GM12865 (cell line): ENCODE measurements at regions not wholly inside any gene's neighbourhood (a gene's known extent, or its start where the extent isn't known, plus 50 kb on each side); places are given as distances from the start of the nearest gene placed in this dataset.
"Not testable (repeated sequence)": the region's sequence is repeated elsewhere in the genome, so short reads cannot be mapped to it uniquely, and the experiment has no call there.

Source experiments
- DNase-seq: peaks from one replicate; pipeline ENCODE4 v3.0.0; 2010; ENCODE audit warnings: low read depth
- H3K4me3 ChIP-seq: 2 replicates; pipeline ENCODE4 v1.5.1; 2011; ENCODE audit warnings: mild to moderate bottlenecking, low read depth, low read length, control low read depth
- TF ChIP-seq, protein P1 (sequence below): IDR thresholded peaks from 2 replicates; pipeline ENCODE4 v1.5.1; 2011; ENCODE audit warnings: low read length, control low read depth, low read depth, inconsistent platforms; ENCODE audit not compliant: insufficient read depth; ENCODE audit errors: missing control alignments

DNA sequence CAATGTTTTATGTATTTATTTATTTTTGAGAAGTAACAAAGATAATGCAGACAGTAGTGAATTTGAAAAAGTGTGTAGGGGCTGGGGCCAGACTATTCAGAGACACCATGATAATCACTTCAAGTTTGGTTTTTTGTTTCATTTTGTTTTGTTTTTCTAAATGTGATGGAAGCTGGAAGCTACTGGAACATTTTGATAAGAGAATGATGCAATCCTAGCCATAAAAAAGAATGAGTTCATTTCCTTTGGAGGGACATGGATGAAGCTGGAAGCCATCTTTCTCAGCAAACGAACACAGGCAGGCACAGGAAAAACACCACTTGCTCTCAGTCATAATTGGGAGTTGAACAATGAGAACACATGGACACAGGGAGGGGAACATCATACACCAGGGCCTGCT, 706.6 kb upstream of the EPHA5 start:
- DNase-seq: no peak
- H3K4me3 ChIP-seq: no peak overlapping the region
- TF ChIP-seq, protein P1, sequence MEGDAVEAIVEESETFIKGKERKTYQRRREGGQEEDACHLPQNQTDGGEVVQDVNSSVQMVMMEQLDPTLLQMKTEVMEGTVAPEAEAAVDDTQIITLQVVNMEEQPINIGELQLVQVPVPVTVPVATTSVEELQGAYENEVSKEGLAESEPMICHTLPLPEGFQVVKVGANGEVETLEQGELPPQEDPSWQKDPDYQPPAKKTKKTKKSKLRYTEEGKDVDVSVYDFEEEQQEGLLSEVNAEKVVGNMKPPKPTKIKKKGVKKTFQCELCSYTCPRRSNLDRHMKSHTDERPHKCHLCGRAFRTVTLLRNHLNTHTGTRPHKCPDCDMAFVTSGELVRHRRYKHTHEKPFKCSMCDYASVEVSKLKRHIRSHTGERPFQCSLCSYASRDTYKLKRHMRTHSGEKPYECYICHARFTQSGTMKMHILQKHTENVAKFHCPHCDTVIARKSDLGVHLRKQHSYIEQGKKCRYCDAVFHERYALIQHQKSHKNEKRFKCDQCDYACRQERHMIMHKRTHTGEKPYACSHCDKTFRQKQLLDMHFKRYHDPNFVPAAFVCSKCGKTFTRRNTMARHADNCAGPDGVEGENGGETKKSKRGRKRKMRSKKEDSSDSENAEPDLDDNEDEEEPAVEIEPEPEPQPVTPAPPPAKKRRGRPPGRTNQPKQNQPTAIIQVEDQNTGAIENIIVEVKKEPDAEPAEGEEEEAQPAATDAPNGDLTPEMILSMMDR: no peak

DNA sequence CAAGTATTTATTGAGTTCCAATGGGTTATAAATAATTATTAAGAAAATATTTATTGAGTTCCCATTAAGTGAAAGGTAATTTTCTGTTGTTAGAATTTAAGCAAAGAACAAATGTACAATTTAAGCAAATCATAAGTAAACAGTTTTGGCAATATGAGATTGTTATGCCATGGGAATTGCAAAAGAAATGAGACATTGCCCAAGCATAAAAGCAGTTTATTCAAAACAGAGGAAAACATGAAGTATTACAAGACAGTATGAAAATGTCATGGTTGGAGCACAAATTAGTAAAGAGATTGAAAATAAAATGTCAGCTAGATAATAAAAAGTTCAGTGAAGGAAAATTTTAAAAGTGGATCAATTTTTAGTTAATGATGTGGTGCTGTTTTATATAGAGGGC, 706.1 kb upstream of the EPHA5 start:
- H3K4me3 ChIP-seq: no peak overlapping the region
- DNase-seq: no peak
- TF ChIP-seq, protein P1: no peak

DNA sequence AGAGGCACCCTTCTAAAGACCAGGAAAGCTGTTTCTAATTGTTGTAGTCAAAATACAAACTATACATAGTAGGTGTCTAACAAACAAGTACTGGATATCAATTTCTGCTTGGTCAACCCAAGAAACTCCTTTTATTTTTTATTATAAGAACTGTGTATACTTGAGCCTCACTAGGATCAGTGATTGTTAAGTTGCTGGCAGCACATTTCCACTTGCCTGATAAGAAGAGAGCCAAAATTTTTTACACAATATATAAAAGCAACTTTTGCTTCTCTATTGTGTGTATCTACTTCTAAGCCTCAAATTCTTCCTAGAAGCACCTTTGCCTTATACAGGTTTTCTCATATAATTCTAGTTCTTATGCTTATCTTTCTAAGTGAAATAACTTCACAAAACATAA, 703.0 kb upstream of the EPHA5 start:
- H3K4me3 ChIP-seq: no peak overlapping the region
- TF ChIP-seq, protein P1: no peak
- DNase-seq: no peak

DNA sequence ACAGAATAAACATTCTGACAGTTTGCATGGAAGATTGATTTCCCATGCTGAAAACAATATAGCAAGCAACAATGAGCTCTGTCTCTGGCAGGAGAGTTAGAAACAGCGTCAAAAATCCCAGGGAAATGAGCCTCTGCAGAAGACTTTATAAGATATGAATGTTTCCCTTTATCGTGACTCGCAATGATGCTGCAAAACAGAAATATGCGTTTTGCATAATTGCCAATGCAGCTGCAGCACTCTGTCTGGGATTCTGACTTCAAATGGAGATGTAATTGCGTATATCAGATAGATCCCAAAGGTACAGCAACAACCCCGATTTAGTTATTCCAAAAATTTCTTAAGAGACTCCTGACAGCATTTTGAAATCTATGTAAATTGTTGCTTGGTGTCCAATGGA, 702.4 kb upstream of the EPHA5 start:
- H3K4me3 ChIP-seq: no peak overlapping the region
- TF ChIP-seq, protein P1: no peak
- no peak for DNase-seq

DNA sequence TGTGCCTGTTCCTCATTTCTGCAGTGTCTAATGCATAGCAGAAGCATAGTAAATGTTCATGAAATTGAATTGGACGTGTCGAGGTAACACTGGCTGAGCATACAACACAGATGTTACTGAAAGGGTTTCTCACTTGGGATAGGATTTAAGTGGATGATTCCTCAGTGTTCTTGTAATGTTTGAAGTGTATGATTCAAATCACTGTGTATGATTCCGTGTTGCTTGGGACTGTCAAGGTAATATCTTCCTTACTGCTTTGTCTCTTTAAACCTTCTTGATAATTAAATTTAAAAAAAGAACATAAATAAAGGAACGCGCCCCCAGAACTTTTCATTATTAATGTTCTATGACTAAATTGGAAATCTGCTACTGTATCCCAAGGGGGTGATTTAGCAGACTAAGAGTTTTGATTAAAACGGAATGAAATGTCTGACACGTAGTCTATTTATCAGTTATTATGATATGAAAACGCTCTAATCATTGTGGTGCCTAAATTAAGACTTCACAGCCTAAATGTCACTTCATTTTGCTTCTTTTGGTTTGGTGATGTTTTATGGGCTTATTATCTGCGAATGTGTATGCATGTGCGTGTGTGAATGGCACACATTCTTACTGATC, 696.9 kb upstream of the EPHA5 start:
- H3K4me3 ChIP-seq: no peak overlapping the region
- TF ChIP-seq, protein P1: no peak
- DNase-seq: no peak

DNA sequence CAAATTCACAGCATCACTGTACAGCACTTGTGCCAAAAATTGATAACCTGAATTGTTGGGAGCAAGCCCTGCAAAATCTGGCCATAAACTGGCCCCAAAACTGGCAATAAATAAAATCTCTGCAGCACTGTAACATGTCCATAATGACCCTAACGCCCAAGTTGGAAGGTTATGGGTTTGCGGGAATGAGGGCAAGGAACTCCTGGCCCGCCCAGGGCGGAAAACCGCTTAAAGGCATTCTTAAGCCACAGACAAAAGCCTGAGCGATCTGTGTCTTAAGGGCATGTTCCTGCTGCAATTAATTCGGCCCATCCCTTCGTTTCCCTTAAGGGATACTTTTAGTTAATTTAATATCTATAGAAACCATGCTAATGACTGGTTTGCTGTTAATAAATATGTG, 690.1 kb upstream of the EPHA5 start:
- not testable (repeated sequence) for DNase-seq, H3K4me3 ChIP-seq

DNA sequence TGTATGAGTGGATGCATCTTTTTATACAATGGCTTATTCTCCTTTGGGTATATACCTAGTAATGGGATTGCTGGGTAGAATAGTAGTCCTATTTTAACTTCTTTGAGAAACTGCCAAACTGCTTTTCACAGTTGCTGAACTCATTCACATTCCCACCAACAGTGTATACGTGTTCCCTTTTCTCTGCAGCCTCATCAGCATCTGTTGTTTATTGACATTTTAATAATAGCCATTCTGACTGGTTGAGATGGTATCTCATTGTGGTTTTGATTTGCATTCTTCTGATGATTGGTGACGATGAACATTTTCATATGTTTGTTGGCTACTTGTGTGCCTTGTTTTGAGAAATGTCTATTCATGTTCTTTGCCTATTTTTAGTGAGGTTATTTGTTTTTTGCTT, 687.0 kb upstream of the EPHA5 start:
- DNase-seq: no peak
- no peak overlapping the region for H3K4me3 ChIP-seq
- TF ChIP-seq, protein P1: no peak

DNA sequence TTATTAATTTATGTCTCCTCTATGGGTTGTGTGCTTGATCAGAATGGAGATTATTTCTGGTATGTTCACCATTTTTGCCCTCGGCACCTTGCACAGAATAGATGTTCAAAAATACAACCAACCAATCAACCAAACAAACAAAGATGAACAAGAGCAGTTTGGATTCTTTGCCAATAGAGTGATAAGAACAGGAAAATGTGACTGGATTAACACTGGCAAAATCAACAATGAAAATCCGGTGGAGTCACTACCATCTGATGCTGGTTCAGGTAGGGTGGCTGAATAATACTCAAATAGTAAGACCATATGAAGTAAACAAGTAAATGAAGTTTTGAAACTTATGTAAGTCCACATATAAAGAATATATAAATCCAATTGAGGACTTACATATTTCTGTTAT, 685.0 kb upstream of the EPHA5 start:
- TF ChIP-seq, protein P1: no peak
- no peak overlapping the region for H3K4me3 ChIP-seq
- no peak for DNase-seq
